HL-60 (cell line): ENCODE measurements at regions not wholly inside any gene's neighbourhood (a gene's known extent, or its start where the extent isn't known, plus 50 kb on each side); places are given as distances from the start of the nearest gene placed in this dataset.

Experiments used
- DNase-seq, 2 experiments: peaks; one replicate each; pipeline ENCODE4 v3.0.0-alpha.2; 2010 to 2020; ENCODE audit warnings: low read depth in 1 of 2, low spot score in 1 of 2
- H3K27ac ChIP-seq: fragments of 250-450 bp; sonication (Bioruptor Pico); replicated peaks from 2 replicates; pipeline ENCODE4 v1.5.1; 2020; ENCODE audit warnings: mild to moderate bottlenecking, moderate library complexity
- H3K27me3 ChIP-seq: fragments of 250-450 bp; sonication (Bioruptor Pico); 2 replicates; pipeline ENCODE4 v1.5.1; 2021; ENCODE audit warnings: mild to moderate bottlenecking, moderate library complexity; ENCODE audit not compliant: insufficient read depth, poor library complexity, severe bottlenecking
- H3K4me3 ChIP-seq: replicated peaks from 2 replicates; pipeline ENCODE4 v1.5.1; 2011; ENCODE audit warnings: mild to moderate bottlenecking, control low read depth, low read length; ENCODE audit not compliant: insufficient read depth
- CTCF ChIP-seq: IDR thresholded peaks from one replicate; pipeline ENCODE4 v1.5.1; 2011; ENCODE audit warnings: low read length, control low read depth, inconsistent platforms; ENCODE audit not compliant: insufficient read depth
- GABPA ChIP-seq: IDR thresholded peaks from 2 replicates; pipeline ENCODE4 v1.6.1; 2012; ENCODE audit warnings: low read depth
- POLR2AphosphoS5 ChIP-seq: IDR thresholded peaks from 2 replicates; pipeline ENCODE4 v1.6.1; 2012; ENCODE audit warnings: low read depth
- SPI1 ChIP-seq: IDR thresholded peaks from 2 replicates; pipeline ENCODE4 v1.6.1; 2012; ENCODE audit warnings: low read depth, mild to moderate bottlenecking, borderline replicate concordance
- TF ChIP-seq, protein P1 (sequence below): IDR thresholded peaks from 2 replicates; pipeline ENCODE4 v1.6.1; 2012; ENCODE audit warnings: low read depth; ENCODE audit not compliant: insufficient replicate concordance

- H3K27me3 ChIP-seq: no peaks in the 10 kb centered on the region
- H3K4me3 ChIP-seq: no peak overlapping the region
- H3K27ac ChIP-seq: no peak overlapping the region
- TF ChIP-seq, protein P1, sequence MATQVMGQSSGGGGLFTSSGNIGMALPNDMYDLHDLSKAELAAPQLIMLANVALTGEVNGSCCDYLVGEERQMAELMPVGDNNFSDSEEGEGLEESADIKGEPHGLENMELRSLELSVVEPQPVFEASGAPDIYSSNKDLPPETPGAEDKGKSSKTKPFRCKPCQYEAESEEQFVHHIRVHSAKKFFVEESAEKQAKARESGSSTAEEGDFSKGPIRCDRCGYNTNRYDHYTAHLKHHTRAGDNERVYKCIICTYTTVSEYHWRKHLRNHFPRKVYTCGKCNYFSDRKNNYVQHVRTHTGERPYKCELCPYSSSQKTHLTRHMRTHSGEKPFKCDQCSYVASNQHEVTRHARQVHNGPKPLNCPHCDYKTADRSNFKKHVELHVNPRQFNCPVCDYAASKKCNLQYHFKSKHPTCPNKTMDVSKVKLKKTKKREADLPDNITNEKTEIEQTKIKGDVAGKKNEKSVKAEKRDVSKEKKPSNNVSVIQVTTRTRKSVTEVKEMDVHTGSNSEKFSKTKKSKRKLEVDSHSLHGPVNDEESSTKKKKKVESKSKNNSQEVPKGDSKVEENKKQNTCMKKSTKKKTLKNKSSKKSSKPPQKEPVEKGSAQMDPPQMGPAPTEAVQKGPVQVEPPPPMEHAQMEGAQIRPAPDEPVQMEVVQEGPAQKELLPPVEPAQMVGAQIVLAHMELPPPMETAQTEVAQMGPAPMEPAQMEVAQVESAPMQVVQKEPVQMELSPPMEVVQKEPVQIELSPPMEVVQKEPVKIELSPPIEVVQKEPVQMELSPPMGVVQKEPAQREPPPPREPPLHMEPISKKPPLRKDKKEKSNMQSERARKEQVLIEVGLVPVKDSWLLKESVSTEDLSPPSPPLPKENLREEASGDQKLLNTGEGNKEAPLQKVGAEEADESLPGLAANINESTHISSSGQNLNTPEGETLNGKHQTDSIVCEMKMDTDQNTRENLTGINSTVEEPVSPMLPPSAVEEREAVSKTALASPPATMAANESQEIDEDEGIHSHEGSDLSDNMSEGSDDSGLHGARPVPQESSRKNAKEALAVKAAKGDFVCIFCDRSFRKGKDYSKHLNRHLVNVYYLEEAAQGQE: no peak
- no peak for TF ChIP-seq SPI1
- TF ChIP-seq GABPA: no peak
- no peak for TF ChIP-seq CTCF
- no peak for TF ChIP-seq POLR2AphosphoS5
- DNase-seq: no peak
Observed at GRCh38 chr1:112250892-112251291, 145.1 kb upstream of the CTTNBP2NL start.

- Histone ChIP-seq H3K27me3 (peaks cover 3% of the 10 kb centered on the region), H3K4me3 (no peak overlapping the region), H3K27ac (no peak overlapping the region)
- DNase-seq: no peak
- TF ChIP-seq, protein P1: no peak
- TF ChIP-seq SPI1 (no peak), CTCF (no peak), GABPA (no peak), POLR2AphosphoS5 (no peak)
Observed at GRCh38 chr1:112251766-112252506, 144.1 kb upstream of the CTTNBP2NL start.

- TF ChIP-seq CTCF (no peak), POLR2AphosphoS5 (no peak), SPI1 (no peak), GABPA (no peak)
- TF ChIP-seq, protein P1: no peak
- Histone ChIP-seq H3K27ac (no peak overlapping the region), H3K4me3 (no peak overlapping the region), H3K27me3 (peaks cover 3% of the 10 kb centered on the region)
- no peak for DNase-seq
Observed at GRCh38 chr1:112253366-112253765, 142.6 kb upstream of the CTTNBP2NL start.
